HepG2 (cell line): ENCODE measurements at regions not wholly inside any gene's neighbourhood (a gene's known extent, or its start where the extent isn't known, plus 50 kb on each side); places are given as distances from the start of the nearest gene placed in this dataset.
A peak's percentile ranks its signal among the peaks of the same experiment; 100 is the strongest.

ENCODE experiments used
- ATAC-seq: fragments of 200-7000 bp; cut with Tn5 transposase; 3 replicates; pipeline ENCODE4 v1.9.1; 2020; ENCODE audit warnings: mild to moderate bottlenecking, moderate library complexity
- BruUV-seq: library from RNA; stranded (reverse); fragments of 400-500 nt; replicated peaks from 2 replicates; lab custom pipeline; 2021; lab: Mats Ljungman, UMichigan
- CTCF ChIA-PET: fragments of 300-600 bp; formaldehyde crosslinking; extraction: SDS; loops from one replicate; lab custom pipeline; 2021; ENCODE audit warnings: low total read pairs, inconsistent platforms, low intra/inter-chr PET ratio; lab: Yijun Ruan, JAX
- POLR2A ChIA-PET: fragments of 350-600 bp; sonication (Branson Sonifier 250); formaldehyde crosslinking; loops from one replicate; lab custom pipeline; 2020; ENCODE audit warnings: antibody characterized with exemption, inconsistent platforms; lab: Yijun Ruan, JAX
- DNase-seq: peaks from one replicate; pipeline ENCODE4 v3.0.0-alpha.2; 2015; ENCODE audit warnings: low spot score
- FAIRE-seq: peaks from 3 replicates; lab custom pipeline; 2011; peaks lifted over from hg19 to GRCh38; lab: Jason Lieb, UNC
- H2AFZ ChIP-seq: one replicate; pipeline ENCODE4 v1.6.1; 2011; ENCODE audit warnings: low read length, inconsistent platforms
- H3K27ac ChIP-seq: fragments of 300-600 bp; 3 replicates; pipeline ENCODE4 v1.8.0; 2011; ENCODE audit warnings: mixed run types, mild to moderate bottlenecking, mixed read lengths, low read length, inconsistent platforms; ENCODE audit not compliant: insufficient read depth; ENCODE audit errors: extremely low read length
- H3K27me3 ChIP-seq, 2 experiments: fragments of 200-600 bp in 1 of 2; 2 replicates in 1 of 2; 3 replicates in 1 of 2; pipeline versions ENCODE4 v1.6.0 to v1.8.0; 2011; ENCODE audit warnings: low read length in 2 of 2, mild to moderate bottlenecking in 2 of 2, moderate library complexity in 2 of 2, inconsistent platforms in 1 of 2; ENCODE audit not compliant: insufficient read depth in 2 of 2, control insufficient read depth in 1 of 2
- H3K36me3 ChIP-seq, 2 experiments: fragments of 200-600 bp in 1 of 2; replicated peaks in 1 of 2; 2 replicates in 1 of 2; 3 replicates in 1 of 2; pipeline versions ENCODE4 v1.5.1 to v1.8.0; 2011; ENCODE audit warnings: low read length in 2 of 2, inconsistent platforms in 1 of 2; ENCODE audit not compliant: insufficient read depth in 2 of 2, control insufficient read depth in 1 of 2
- H3K4me1 ChIP-seq: 2 replicates; pipeline ENCODE4 v1.5.1; 2012; ENCODE audit warnings: low read length, inconsistent platforms; ENCODE audit not compliant: insufficient read depth
- H3K4me2 ChIP-seq: 2 replicates; pipeline ENCODE4 v1.6.0; 2011; ENCODE audit warnings: low read depth, low read length, inconsistent platforms
- H3K4me3 ChIP-seq, 3 experiments: fragments of 200-600 bp in 1 of 3; sonication (generic), shearing (Covaris generic) in 1 of 3; replicated peaks in 1 of 3; 2 replicates each; pipeline ENCODE4 v1.5.1; 2011 to 2016; ENCODE audit warnings: low read length in 3 of 3, inconsistent platforms in 2 of 3, low read depth in 2 of 3, mild to moderate bottlenecking in 2 of 3, control low read depth in 1 of 3, mixed read lengths in 1 of 3; ENCODE audit not compliant: insufficient read depth in 1 of 3
- H3K79me2 ChIP-seq: one replicate; pipeline ENCODE4 v1.6.1; 2011; ENCODE audit warnings: low read length, inconsistent platforms; ENCODE audit not compliant: insufficient read depth
- H3K9ac ChIP-seq: 2 replicates; pipeline ENCODE4 v1.6.0; 2011; ENCODE audit warnings: mild to moderate bottlenecking, low read depth, low read length, inconsistent platforms; ENCODE audit not compliant: insufficient read depth
- H3K9me3 ChIP-seq: 2 replicates; pipeline ENCODE4 v1.5.1; 2012; ENCODE audit warnings: mild to moderate bottlenecking, low read length
- H4K20me1 ChIP-seq: 2 replicates; pipeline ENCODE4 v1.6.0; 2011; ENCODE audit warnings: inconsistent platforms, mild to moderate bottlenecking, low read length, moderate library complexity; ENCODE audit not compliant: insufficient read depth
- AGO2 ChIP-seq: fragments of 200-400 bp; formaldehyde crosslinking; optimal IDR thresholded peaks from 2 replicates; pipeline ENCODE3; 2017; ENCODE audit warnings: mild to moderate bottlenecking, low read depth, low read length, moderate library complexity
- ASH2L ChIP-seq: fragments of 300-600, 200-600 bp; sonication (generic); IDR thresholded peaks from 2 replicates; pipeline ENCODE4 v1.7.0; 2017; ENCODE audit warnings: low read depth, mild to moderate bottlenecking, moderate library complexity, mixed read lengths, low read length; ENCODE audit not compliant: insufficient read length
- ELF3 ChIP-seq: IDR thresholded peaks from 2 replicates; pipeline ENCODE4 v1.6.1; 2016; ENCODE audit warnings: missing genetic modification reagents, missing compliant biosample characterization
- FOSL2 ChIP-seq: sonication (generic); formaldehyde crosslinking; IDR thresholded peaks from 2 replicates; pipeline ENCODE4 v1.4.0; 2020; ENCODE audit warnings: missing genetic modification reagents
- GATAD2A ChIP-seq: IDR thresholded peaks from 2 replicates; pipeline ENCODE4 v1.6.1; 2016
- SRY ChIP-seq: sonication (generic); formaldehyde crosslinking; IDR thresholded peaks from 2 replicates; pipeline ENCODE4 v1.8.0; 2022; ENCODE audit warnings: mild to moderate bottlenecking, missing genetic modification reagents
- ZBTB38 ChIP-seq: sonication (generic); formaldehyde crosslinking; IDR thresholded peaks from 2 replicates; pipeline ENCODE4 v1.5.1; 2020; ENCODE audit warnings: mild to moderate bottlenecking, missing genetic modification reagents
- ZC3H13 ChIP-seq: sonication (generic); formaldehyde crosslinking; IDR thresholded peaks from 2 replicates; pipeline ENCODE4 v1.8.1; 2023; ENCODE audit warnings: mild to moderate bottlenecking, missing genetic modification reagents, moderate library complexity
- WGBS: methylation state at CpG from one replicate; pipeline ENCODE4 v1.1.6; 2017; ENCODE audit warnings: low lambda C conversion rate; 5-methylcytosine and 5-hydroxymethylcytosine counted together
- in situ Hi-C: cut with HindIII; loops from 2 replicates; pipeline ENCODE4 v1.10.0; 2017; ENCODE audit warnings: low pct_unique_long_range_greater_than_20kb; ENCODE audit not compliant: extremely low pct_ligation_motif_present
- intact Hi-C: fragments of 100-400 bp; cut with micrococcal nuclease; formaldehyde crosslinking; loops from one replicate; pipeline ENCODE4 v1.10.0; 2022; ENCODE audit not compliant: unreplicated experiment
- TF ChIP-seq, protein P1 (sequence below): sonication (generic); formaldehyde crosslinking; IDR thresholded peaks from 2 replicates; pipeline ENCODE4 v1.4.0; 2020; ENCODE audit warnings: missing genetic modification reagents, mild to moderate bottlenecking, borderline replicate concordance
- TF ChIP-seq, protein P2 (sequence below): sonication (generic); formaldehyde crosslinking; IDR thresholded peaks from 2 replicates; pipeline ENCODE4 v1.4.0; 2020; ENCODE audit warnings: mild to moderate bottlenecking, missing genetic modification reagents, borderline replicate concordance
- TF ChIP-seq, protein P3 (sequence below): IDR thresholded peaks from 2 replicates; pipeline ENCODE4 v1.6.1; 2012; ENCODE audit warnings: low read length, improper control_type of control experiment

DNA sequence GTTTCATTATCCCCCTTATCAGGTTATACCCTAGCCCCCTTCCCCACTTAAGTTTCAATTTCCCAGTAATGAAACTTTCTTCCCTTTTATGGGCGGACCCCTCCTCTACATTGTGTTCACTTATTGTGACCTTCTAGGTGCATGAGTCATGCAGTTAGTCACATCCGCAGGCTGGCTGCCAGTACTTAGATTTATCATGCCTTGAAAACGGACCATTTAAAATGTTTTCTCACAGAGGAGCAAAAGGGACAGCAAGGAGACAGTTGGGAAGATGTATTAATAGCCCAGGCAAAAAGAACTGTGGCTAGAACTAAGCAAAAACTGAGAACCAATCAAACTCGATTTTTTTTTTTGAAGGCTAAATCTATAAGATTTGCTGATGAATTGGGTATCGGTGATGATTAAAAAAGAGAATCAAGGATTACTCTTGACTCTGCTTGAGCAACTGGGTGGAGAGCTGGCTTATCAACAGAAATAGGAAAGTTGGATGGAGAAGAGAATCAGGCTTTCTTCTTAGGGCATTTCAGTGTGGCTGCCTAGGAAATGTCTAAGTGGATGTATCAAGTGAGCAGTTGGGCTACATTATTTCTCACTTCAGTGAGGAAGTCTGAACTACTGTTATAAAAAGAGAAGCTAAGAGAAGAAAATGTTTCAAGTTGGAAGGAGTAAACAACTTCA lies 615.0 kb downstream of the HINT1 start:
- H3K27ac ChIP-seq, result no peak overlapping the region
- H3K9ac ChIP-seq, result no peak overlapping the region

DNA sequence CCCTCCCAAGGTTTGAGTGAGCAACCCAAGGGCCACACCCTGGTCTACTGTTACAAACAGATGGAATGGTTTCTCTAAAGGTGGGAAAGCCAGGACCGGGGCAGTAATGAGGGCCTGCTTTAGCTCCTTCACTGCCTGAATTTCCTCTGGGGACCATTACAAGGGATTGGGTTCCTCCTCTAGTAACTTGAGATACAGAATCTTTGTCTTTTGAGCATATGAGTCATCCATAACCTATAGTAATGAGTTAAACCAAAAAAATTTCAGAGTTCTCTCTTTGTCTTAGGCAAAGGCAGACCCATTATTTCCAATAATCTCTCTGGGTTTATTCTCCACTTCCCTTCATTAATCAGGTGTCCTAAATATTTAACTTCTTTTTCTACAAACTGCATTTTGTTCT lies 618.8 kb downstream of the HINT1 start:
- in situ Hi-C loops, result no loop called here
- H4K20me1 ChIP-seq, result no peaks in the 10 kb centered on the region
- H3K9ac ChIP-seq, result no peak overlapping the region
- ChIA-PET POLR2A (no interaction called here), CTCF (no interaction called here)
- intact Hi-C loops, result no loop called here
- 8% methylated on average over 1 of the region's 1 CpG for WGBS
- H3K36me3 ChIP-seq, result no peaks in the 10 kb centered on the region
- no peak for FAIRE-seq
- BruUV-seq, result no TSS peak
- no peak overlapping the region for H3K4me2 ChIP-seq
- ATAC-seq, result no peak
- no peak overlapping the region for H2AFZ ChIP-seq
- no peaks in the 10 kb centered on the region for H3K4me1 ChIP-seq
- no peak overlapping the region for H3K27ac ChIP-seq
- H3K9me3 ChIP-seq, result 0 out of 2 replicates have a peak, but pooled peaks cover 6% of the 10 kb centered on the region
- DNase-seq, result no peak
- no peak overlapping the region for H3K4me3 ChIP-seq
- no peaks in the 10 kb centered on the region; a peak in 1 of 5 replicates for H3K27me3 ChIP-seq
- no peaks in the 10 kb centered on the region for H3K79me2 ChIP-seq
- no peak for TF ChIP-seq ASH2L
- no peak for TF ChIP-seq ELF3 (CRISPR knock-in tag)
- TF ChIP-seq ZC3H13 (CRISPR knock-in tag), result no peak
- TF ChIP-seq GATAD2A (CRISPR knock-in tag), result no peak
- no peak for TF ChIP-seq ZBTB38 (CRISPR knock-in tag)
- TF ChIP-seq SRY, result no peak
- TF ChIP-seq, protein P1, sequence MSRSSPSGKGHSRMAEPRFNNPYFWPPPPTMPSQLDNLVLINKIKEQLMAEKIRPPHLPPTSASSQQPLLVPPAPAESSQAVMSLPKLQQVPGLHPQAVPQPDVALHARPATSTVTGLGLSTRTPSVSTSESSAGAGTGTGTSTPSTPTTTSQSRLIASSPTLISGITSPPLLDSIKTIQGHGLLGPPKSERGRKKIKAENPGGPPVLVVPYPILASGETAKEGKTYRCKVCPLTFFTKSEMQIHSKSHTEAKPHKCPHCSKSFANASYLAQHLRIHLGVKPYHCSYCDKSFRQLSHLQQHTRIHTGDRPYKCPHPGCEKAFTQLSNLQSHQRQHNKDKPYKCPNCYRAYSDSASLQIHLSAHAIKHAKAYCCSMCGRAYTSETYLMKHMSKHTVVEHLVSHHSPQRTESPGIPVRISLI, result no peak
- no peak for TF ChIP-seq AGO2
- TF ChIP-seq, protein P2, sequence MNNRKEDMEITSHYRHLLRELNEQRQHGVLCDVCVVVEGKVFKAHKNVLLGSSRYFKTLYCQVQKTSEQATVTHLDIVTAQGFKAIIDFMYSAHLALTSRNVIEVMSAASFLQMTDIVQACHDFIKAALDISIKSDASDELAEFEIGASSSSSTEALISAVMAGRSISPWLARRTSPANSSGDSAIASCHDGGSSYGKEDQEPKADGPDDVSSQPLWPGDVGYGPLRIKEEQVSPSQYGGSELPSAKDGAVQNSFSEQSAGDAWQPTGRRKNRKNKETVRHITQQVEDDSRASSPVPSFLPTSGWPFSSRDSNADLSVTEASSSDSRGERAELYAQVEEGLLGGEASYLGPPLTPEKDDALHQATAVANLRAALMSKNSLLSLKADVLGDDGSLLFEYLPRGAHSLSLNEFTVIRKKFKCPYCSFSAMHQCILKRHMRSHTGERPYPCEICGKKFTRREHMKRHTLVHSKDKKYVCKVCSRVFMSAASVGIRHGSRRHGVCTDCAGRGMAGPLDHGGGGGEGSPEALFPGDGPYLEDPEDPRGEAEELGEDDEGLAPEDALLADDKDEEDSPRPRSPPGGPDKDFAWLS (CRISPR knock-in tag), result no peak

More for the DNA sequence above, 615.0 kb downstream of the HINT1 start:
- TF ChIP-seq, protein P3, sequence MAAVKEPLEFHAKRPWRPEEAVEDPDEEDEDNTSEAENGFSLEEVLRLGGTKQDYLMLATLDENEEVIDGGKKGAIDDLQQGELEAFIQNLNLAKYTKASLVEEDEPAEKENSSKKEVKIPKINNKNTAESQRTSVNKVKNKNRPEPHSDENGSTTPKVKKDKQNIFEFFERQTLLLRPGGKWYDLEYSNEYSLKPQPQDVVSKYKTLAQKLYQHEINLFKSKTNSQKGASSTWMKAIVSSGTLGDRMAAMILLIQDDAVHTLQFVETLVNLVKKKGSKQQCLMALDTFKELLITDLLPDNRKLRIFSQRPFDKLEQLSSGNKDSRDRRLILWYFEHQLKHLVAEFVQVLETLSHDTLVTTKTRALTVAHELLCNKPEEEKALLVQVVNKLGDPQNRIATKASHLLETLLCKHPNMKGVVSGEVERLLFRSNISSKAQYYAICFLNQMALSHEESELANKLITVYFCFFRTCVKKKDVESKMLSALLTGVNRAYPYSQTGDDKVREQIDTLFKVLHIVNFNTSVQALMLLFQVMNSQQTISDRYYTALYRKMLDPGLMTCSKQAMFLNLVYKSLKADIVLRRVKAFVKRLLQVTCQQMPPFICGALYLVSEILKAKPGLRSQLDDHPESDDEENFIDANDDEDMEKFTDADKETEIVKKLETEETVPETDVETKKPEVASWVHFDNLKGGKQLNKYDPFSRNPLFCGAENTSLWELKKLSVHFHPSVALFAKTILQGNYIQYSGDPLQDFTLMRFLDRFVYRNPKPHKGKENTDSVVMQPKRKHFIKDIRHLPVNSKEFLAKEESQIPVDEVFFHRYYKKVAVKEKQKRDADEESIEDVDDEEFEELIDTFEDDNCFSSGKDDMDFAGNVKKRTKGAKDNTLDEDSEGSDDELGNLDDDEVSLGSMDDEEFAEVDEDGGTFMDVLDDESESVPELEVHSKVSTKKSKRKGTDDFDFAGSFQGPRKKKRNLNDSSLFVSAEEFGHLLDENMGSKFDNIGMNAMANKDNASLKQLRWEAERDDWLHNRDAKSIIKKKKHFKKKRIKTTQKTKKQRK, result no peak
- TF ChIP-seq FOSL2 (CRISPR knock-in tag), result peak; percentile 53
- Histone ChIP-seq H3K79me2 (no peaks in the 10 kb centered on the region), H2AFZ (no peak overlapping the region), H4K20me1 (no peaks in the 10 kb centered on the region), H3K4me3 (no peak overlapping the region), H3K4me1 (no peaks in the 10 kb centered on the region), H3K4me2 (no peak overlapping the region), H3K9me3 (0 out of 2 replicates have a peak, but pooled peaks cover 8% of the 10 kb centered on the region), H3K36me3 (no peaks in the 10 kb centered on the region), H3K27me3 (no peaks in the 10 kb centered on the region; a peak in 1 of 5 replicates)
- POLR2A ChIA-PET, result no interaction called here
- CTCF ChIA-PET, result no interaction called here
- WGBS, result 28% methylated on average over 5 of the region's 5 CpGs
- intact Hi-C loops, result no loop called here
- in situ Hi-C loops, result no loop called here
- DNase-seq (peak; percentile 3), FAIRE-seq (no peak), ATAC-seq (no peak)
- BruUV-seq, result no TSS peak
